ENCODE measurements at regions not wholly inside any gene's neighbourhood (a gene's known extent, or its start where the extent isn't known, plus 50 kb on each side); places are given as distances from the start of the nearest gene placed in this dataset.

DNA sequence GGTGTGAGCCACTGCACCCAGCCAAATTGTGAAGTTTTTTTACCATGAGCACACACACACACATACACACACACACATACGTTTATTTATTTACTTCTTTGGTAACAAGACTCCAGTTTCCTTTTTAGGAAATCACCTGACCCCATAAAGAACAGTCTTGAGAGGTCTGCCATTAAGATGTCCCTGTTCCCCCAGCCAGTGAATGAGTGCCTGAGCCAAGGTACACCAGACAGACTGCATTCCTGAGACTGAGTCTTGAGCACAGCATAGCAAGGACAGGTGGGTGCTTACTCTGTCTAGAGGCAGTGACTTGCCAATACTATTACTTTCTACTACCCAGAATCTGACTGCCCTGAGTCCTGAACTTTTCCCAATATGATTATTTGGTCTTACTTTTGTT is 167.2 kb upstream of the SATB2 start:
- H3K36me3 ChIP-seq, result no peaks in the 10 kb centered on the region
- H3K9me3 ChIP-seq, result no peaks in the 10 kb centered on the region
- DNase-seq (ENCODE audit: low spot score) (no peak), ATAC-seq (ENCODE audit: insufficient number of reproducible peaks, low FRiP score, low read depth) (no peak)
- H3K4me3 ChIP-seq, result no peak overlapping the region
- no peak overlapping the region for H3K27ac ChIP-seq
- H3K4me1 ChIP-seq (ENCODE audit: control insufficient read depth in 1 of 2, low read depth in 2 of 2), result no peaks in the 10 kb centered on the region
- TF ChIP-seq, protein P1, sequence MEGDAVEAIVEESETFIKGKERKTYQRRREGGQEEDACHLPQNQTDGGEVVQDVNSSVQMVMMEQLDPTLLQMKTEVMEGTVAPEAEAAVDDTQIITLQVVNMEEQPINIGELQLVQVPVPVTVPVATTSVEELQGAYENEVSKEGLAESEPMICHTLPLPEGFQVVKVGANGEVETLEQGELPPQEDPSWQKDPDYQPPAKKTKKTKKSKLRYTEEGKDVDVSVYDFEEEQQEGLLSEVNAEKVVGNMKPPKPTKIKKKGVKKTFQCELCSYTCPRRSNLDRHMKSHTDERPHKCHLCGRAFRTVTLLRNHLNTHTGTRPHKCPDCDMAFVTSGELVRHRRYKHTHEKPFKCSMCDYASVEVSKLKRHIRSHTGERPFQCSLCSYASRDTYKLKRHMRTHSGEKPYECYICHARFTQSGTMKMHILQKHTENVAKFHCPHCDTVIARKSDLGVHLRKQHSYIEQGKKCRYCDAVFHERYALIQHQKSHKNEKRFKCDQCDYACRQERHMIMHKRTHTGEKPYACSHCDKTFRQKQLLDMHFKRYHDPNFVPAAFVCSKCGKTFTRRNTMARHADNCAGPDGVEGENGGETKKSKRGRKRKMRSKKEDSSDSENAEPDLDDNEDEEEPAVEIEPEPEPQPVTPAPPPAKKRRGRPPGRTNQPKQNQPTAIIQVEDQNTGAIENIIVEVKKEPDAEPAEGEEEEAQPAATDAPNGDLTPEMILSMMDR (IDR thresholded peaks at IDR 0.05), result no peak
- H3K27me3 ChIP-seq (replicated peaks; ENCODE audit: insufficient read depth), result no peaks in the 10 kb centered on the region

DNA sequence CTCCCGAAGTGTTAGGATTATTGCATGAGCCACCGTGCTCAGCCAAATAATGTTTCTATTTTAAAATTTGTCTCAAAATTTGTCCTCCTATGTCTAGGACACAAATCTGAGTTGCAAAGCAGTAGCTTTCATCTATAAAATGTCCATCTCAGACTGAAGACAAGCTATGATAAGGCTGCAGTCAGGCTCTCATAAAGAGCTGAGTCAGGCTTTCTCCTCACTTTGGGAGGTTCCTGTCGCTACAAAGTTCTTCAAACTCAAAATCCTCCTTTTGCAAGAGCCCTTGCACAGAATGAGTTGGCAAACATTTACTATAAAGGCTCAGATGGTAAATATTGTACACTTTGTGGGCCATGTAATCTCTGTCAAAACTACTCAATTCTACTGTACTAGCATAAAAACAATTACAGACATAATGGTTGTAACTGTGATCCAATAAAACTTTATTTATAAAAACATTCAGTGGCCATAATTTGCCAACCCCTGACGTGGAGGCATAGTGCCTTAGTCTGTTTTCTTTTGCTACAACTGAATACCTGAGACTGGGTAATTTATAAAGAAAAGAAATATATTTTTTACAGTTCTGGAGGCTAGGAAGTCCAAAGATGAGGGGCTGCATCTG is 154.9 kb upstream of the SATB2 start:
- ATAC-seq (ENCODE audit: insufficient number of reproducible peaks, low FRiP score, low read depth) (no peak), DNase-seq (ENCODE audit: low spot score) (no peak)
- TF ChIP-seq, protein P1 (IDR thresholded peaks at IDR 0.05), result no peak
- no peak overlapping the region for H3K4me3 ChIP-seq
- no peaks in the 10 kb centered on the region for H3K27me3 ChIP-seq (replicated peaks; ENCODE audit: insufficient read depth)
- no peaks in the 10 kb centered on the region for H3K4me1 ChIP-seq (ENCODE audit: control insufficient read depth in 1 of 2, low read depth in 2 of 2)
- H3K36me3 ChIP-seq, result no peaks in the 10 kb centered on the region
- H3K27ac ChIP-seq, result no peak overlapping the region
- H3K9me3 ChIP-seq, result no peaks in the 10 kb centered on the region

DNA sequence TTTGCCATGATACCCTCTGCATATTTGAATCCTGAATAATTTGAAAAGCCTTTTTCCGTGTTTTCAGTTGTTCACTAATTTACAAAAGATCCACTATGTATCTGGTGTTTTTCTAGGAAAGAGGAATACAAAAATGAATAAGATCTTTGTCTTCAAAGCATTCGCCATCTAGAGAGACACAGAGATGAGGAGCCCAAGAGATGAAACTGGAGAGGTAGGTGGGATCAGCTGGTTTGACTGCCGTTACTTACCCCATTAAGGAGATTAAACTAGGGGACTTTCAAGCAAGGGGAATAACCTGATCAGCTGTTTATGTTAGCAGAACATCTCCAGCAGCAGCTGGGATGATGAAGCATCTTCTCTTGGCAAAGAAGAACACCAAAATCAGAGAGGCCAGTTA is 150.2 kb upstream of the SATB2 start:
- Histone ChIP-seq H3K27me3 (replicated peaks; ENCODE audit: insufficient read depth) (no peaks in the 10 kb centered on the region), H3K9me3 (no peaks in the 10 kb centered on the region), H3K4me1 (ENCODE audit: control insufficient read depth in 1 of 2, low read depth in 2 of 2) (peaks cover 5 to 9% of the 10 kb centered on the region in 2 donors), H3K36me3 (no peaks in the 10 kb centered on the region), H3K27ac (no peak overlapping the region), H3K4me3 (no peak overlapping the region)
- DNase-seq (ENCODE audit: low spot score) (no peak), ATAC-seq (ENCODE audit: insufficient number of reproducible peaks, low FRiP score, low read depth) (no peak)
- TF ChIP-seq, protein P1 (IDR thresholded peaks at IDR 0.05), result no peak

DNA sequence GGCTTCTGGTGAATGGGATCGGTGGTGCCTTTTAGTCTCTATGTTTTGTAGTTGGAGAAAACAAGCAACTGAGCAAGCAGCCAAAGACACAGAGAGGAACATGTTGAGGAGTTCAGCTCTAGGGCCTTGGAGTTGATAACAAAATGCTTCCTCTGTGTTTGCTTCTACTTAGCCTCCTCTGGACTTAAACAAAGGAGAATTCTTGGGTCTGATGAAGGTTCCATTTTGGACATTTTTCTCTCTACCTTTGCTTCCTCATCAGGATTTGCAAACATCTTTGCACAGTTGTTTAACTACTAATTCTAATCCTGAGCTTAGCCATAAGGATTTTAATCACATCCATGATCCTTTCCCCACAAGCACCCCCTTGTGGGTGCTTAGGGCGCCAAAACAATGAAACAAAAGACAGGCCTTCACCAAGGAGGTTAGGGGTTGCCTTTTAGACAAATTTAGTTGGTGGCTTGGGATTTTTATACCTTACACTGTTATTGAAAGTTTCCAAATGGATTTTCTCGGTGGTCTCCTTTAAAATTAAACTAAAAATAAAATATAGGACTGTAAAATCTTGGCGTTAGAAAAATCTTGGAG is 148.5 kb upstream of the SATB2 start:
- DNase-seq (ENCODE audit: low spot score) (no peak), ATAC-seq (ENCODE audit: insufficient number of reproducible peaks, low FRiP score, low read depth) (peak; percentile 14)
- Histone ChIP-seq H3K4me1 (ENCODE audit: control insufficient read depth in 1 of 2, low read depth in 2 of 2) (peaks cover 5 to 9% of the 10 kb centered on the region in 2 donors), H3K36me3 (no peaks in the 10 kb centered on the region), H3K27me3 (replicated peaks; ENCODE audit: insufficient read depth) (no peaks in the 10 kb centered on the region), H3K4me3 (no peak overlapping the region), H3K9me3 (no peaks in the 10 kb centered on the region), H3K27ac (no peak overlapping the region)
- TF ChIP-seq, protein P1 (IDR thresholded peaks at IDR 0.05), result no peak

DNA sequence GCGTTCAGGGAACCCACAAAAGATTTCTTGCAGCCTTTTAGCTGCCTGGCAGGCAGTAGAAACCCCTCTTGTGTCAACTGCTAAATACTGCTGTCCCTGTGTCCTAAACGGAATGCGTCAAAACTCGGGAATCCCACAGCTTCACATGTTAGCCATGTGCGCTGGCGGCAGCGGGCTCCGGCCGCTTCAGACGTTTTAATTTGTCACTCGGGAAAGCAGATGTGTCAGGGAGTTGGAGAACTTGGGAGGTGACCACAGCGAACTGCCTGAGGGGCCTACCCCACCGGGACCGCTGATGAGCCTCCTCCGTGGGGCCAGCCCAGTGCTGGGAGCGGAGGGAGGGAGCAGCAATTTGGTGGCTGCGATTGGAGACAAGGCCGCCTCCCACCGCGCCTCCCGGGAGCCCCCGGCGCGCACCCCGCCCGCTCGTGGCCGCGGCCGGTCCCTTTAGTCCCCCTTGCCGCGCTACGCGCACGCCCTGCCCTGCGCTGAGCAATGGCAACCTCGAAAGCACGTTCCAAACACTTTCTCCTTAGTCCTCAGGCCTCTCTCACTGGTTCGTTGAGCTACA is 146.1 kb upstream of the SATB2 start:
- Histone ChIP-seq H3K27me3 (replicated peaks; ENCODE audit: insufficient read depth) (no peaks in the 10 kb centered on the region), H3K9me3 (no peaks in the 10 kb centered on the region), H3K4me1 (ENCODE audit: control insufficient read depth in 1 of 2, low read depth in 2 of 2) (peaks cover 5 to 9% of the 10 kb centered on the region in 2 donors), H3K36me3 (no peaks in the 10 kb centered on the region), H3K27ac (no peak overlapping the region), H3K4me3 (no peak overlapping the region)
- TF ChIP-seq, protein P1 (IDR thresholded peaks at IDR 0.05), result no peak
- no peak for DNase-seq (ENCODE audit: low spot score)
- ATAC-seq (ENCODE audit: insufficient number of reproducible peaks, low FRiP score, low read depth), result no peak

Measured in thoracic aorta (tissue), 2 donors.